ENCODE measurements at regions not wholly inside any gene's neighbourhood (a gene's known extent, or its start where the extent isn't known, plus 50 kb on each side); places are given as distances from the start of the nearest gene placed in this dataset.

GRCh38 chr18:51399491-51400122, 202.1 kb upstream of the MEX3C start:
- no peak for DNase-seq (ENCODE audit: low spot score)

- no peak for DNase-seq (ENCODE audit: low spot score)
Observed at GRCh38 chr18:51400721-51401120, 203.2 kb upstream of the MEX3C start.

GRCh38 chr18:51401912-51402311, 204.4 kb upstream of the MEX3C start:
- DNase-seq (ENCODE audit: low spot score): no peak

GRCh38 chr18:51404620-51405019, 207.1 kb upstream of the MEX3C start:
- no peak for DNase-seq (ENCODE audit: low spot score)

GRCh38 chr18:51405683-51406477, 208.4 kb upstream of the MEX3C start:
- DNase-seq (ENCODE audit: low spot score): no peak

GRCh38 chr18:51417643-51418483, 220.4 kb upstream of the MEX3C start:
- no peak for DNase-seq (ENCODE audit: low spot score)

- no peak for DNase-seq (ENCODE audit: low spot score)
Observed at GRCh38 chr18:51425475-51425874, 228.0 kb upstream of the MEX3C start.

- no peak for DNase-seq (ENCODE audit: low spot score)
Observed at GRCh38 chr18:51425889-51426288, 228.4 kb upstream of the MEX3C start.

GRCh38 chr18:51426996-51427395, 229.5 kb upstream of the MEX3C start:
- DNase-seq (ENCODE audit: low spot score): no peak

GRCh38 chr18:51429644-51430043, 232.2 kb upstream of the MEX3C start:
- no peak for DNase-seq (ENCODE audit: low spot score)

- DNase-seq (ENCODE audit: low spot score): no peak
Observed at GRCh38 chr18:51430538-51430937, 233.1 kb upstream of the MEX3C start.

GRCh38 chr18:51433296-51433695, 235.8 kb upstream of the MEX3C start:
- DNase-seq (ENCODE audit: low spot score): no peak

GRCh38 chr18:51433881-51434280, 236.4 kb upstream of the MEX3C start:
- no peak for DNase-seq (ENCODE audit: low spot score)

- no peak for DNase-seq (ENCODE audit: low spot score)
Observed at GRCh38 chr18:51437280-51438271, 240.1 kb upstream of the MEX3C start.

- no peak for DNase-seq (ENCODE audit: low spot score)
Observed at GRCh38 chr18:51438797-51439350, 241.4 kb upstream of the MEX3C start.

- no peak for DNase-seq (ENCODE audit: low spot score)
Observed at GRCh38 chr18:51442012-51442411, 244.5 kb upstream of the MEX3C start.

GRCh38 chr18:51446571-51447210, 249.2 kb upstream of the MEX3C start:
- DNase-seq (ENCODE audit: low spot score): no peak

- no peak for DNase-seq (ENCODE audit: low spot score)
Observed at GRCh38 chr18:51447351-51448342, 250.2 kb upstream of the MEX3C start.

- no peak for DNase-seq (ENCODE audit: low spot score)
Observed at GRCh38 chr18:51448949-51449348, 251.5 kb upstream of the MEX3C start.

All from CD4-positive, alpha-beta T cell treated with Interleukin-2 at 100 ng/mL for 4 hours (primary cell).